Middle frontal gyrus (tissue), 1 donor: ENCODE measurements at regions not wholly inside any gene's neighbourhood (a gene's known extent, or its start where the extent isn't known, plus 50 kb on each side); places are given as distances from the start of the nearest gene placed in this dataset.
"Not testable (repeated sequence)": the region's sequence is repeated elsewhere in the genome, so short reads cannot be mapped to it uniquely, and the experiment has no call there.

Source experiments
- DNase-seq: peaks from one replicate; pipeline ENCODE4 v3.0.0-alpha.2; 2015; ENCODE audit warnings: low spot score; ENCODE audit errors: extremely low spot score

DNA sequence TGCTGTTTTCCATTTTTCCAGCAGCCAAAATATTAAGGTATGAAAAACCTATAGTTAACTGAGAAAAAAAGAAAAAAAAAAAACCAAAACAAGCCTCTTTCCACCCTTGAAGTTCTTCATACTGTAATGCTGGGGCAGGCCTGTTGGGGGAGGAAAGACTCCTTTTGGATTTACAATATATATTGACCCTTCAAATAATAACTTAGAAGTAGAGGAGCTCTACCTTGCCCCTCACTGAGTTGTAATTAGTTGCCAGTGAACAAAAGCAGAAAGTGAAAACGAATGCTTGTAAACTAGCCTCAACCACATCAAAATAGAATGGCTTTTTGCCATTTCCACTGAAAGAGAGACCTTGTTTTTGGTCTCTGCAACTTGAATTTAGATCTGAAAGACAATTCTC lies 326.6 kb downstream of the NR2F2 start:
- DNase-seq, result no peak

DNA sequence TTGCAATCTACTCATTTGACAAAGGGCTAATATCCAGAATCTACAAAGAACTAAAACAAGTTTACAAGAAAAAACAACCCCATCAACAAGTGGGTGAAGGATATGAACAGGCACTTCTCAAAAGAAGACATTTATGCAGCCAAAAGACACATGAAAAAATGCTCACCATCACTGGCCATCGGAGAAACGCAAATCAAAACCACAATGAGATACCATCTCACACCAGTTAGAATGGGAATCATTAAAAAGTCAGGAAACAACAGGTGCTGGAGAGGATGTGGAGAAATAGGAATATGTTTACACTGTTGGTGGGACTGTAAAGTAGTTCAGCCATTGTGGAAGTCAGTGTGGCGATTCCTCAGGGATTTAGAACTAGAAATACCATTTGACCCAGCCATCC lies 336.5 kb downstream of the NR2F2 start:
- not testable (repeated sequence) for DNase-seq

GRCh38 chr15:96670389-96670788 lies 339.9 kb downstream of the NR2F2 start:
- no peak for DNase-seq

DNA sequence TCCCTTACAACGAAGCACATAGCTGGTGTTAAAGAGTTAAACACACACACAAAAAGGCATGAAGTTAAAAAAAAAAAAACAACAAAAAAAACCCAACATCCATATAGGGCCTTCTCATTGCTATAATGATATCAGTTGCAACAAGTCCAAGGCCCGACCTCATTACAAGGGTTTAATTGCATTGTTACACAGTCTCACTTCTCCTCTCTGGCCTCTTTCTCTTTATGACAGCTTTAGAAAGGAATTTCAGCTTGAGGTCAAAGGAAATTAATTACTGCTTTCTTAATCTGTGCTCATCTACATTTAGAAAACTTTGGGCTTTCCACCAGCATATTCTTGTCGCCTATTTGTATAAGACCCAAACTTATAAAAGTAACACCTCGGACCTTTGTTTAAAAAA lies 342.1 kb downstream of the NR2F2 start:
- DNase-seq, result no peak

DNA sequence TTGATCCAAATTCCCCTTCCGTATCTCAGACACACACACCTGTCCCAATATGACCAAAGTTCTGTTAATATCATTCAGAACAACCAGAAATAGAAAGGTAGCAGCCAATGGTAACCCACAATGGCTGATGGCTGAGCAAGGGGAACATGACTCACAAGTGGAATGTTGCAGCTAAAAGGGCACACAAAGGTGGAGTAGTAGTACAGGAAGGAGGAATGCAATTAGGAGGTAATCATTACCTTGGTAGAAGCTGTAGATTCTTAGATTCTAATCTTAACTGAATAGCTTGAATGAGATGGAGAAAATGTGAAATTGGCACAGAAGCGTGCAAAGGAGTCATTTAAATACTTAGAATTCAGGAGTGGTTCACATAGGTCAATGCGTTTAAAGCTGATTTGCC lies 347.9 kb downstream of the NR2F2 start:
- DNase-seq, result no peak

- no peak for DNase-seq
Measured at GRCh38 chr15:96687388-96688107, 357.0 kb downstream of the NR2F2 start.

DNA sequence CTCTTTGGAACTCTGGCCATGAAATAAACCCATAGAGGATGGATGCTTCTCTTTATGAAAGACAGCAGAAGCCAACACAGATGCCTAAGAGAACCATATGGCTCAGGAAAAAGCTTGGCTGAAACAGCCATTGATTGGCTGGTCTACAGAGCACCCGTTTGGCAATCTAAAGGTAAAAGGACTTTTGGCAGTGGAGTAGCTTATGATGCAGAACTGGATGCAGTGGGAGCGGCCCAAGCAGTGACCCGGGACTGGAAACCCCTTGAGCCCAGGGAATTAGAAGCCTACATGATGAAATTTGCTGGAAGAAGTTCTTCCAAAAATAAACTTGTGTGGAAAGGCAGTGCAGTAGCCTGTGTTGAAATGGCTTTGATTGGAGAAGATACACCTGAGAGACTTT lies 360.2 kb downstream of the NR2F2 start:
- no peak for DNase-seq

GRCh38 chr15:96692826-96693225 lies 362.3 kb downstream of the NR2F2 start:
- no peak for DNase-seq

DNA sequence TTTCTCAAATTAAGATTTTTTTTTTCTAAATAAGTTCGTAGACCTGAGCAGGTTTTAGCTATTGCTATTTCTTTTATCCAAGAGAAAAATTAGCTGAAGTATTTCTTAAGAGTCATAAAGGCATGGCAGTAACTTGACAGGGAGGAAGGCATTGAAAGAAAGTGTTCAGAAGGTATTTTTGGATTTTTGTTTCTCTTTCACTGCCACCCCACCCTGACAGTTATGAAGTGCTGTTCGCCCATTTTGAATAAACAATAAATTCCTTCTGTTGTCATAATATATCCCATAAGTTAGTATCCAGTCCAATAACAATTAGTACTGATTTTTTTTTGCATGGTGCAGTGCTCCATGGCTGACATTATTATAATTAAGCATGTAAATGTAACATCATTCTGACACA lies 363.0 kb downstream of the NR2F2 start:
- no peak for DNase-seq

DNA sequence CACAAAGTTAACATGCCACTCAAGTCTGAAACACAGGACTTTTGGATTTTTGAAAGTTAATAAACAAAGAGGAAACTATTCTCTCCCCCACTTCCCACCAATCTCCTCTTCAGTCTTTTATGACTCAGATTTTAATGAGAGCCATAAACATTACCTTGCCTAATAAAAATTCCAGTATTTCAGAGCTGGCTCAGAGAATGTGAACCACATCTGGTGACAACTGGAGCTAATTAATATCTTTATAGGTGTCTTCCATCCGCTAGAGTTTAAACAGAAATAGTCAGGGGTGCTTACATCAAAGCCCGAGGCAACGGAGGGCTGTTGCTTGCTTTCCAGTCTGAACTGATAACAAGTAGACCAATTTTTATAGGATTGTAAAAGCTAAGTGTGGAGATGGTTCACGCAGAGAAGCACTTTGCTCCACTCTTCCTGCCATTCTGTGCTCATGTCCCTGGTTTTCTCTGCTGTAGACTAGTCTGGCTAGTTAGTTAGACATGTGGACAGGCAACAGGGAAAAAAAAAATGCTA lies 363.6 kb downstream of the NR2F2 start:
- no peak for DNase-seq

DNA sequence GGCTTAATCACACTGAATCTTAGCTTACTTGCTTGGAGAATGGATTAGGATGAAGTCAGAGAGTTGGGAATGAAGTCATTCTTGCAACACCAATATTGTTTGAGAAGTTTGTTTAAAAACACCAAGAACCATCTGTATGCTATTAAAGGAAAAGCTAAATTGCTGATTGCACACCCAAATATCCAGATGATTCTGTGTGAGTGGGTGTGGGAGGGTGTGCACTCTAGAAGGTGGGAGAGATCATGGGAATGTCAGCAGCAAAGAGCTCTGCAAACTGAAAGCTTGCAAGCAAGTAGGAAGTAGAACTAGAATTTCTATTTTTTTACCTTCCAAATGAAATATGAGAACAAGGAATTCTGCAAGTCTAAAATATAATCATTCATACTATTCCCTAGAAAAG lies 364.9 kb downstream of the NR2F2 start:
- no peak for DNase-seq

GRCh38 chr15:96699871-96700401 lies 369.4 kb downstream of the NR2F2 start:
- no peak for DNase-seq

DNA sequence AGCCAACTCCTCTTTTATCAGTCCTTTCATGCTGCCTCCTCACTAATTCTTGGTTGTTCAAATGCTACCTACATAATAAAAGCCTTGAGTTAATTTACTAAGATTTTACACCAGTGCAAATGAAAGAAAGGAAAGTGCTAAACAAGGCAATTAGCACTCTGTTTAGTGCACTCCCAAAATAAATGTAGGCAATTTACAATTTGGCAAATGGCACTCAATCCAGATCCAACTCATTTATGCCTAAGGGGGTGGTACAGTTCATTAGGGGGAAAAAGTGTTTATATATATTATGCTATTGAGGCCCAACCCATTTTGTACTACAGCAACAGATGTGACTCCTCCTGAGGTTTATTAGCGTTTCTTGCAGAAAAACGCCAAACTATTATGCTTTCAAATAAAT lies 370.1 kb downstream of the NR2F2 start:
- DNase-seq, result no peak

DNA sequence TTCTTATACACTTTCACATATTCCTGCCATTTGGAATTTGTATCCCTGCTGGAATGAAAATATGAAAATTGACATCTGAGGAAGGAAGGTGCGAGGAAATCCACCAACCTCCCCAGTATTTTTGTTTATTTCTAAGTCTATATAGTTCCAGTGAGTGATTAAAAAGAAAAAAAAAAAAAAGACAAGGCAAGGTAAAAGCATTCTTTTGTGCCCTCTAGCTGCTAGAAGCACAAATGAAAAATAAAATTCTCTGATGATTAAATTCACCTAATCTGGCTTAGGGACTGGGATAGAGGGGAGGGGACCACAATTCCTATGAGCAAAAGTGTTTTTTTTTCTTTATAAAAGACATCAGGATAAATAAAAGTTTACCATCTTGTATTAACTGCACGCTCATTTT lies 370.9 kb downstream of the NR2F2 start:
- no peak for DNase-seq

DNA sequence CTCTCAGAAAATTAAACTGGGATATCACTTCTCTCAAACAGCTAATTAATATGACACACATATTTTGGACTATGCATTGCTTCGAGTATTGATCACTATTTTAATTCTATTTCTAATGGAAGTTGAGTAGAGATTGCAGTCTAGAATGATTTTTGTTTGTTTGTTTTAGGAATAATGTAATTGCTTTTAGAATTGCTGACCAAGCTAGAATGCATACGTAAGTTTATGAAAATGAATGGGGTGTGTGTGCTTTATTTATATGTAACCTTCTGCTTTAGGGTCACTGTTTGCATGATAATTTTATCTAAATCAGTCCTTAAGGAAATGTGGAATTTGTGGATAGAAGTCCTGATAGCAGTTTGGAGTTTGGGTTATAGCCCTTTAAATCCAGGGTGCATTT lies 371.4 kb downstream of the NR2F2 start:
- no peak for DNase-seq

GRCh38 chr15:96702589-96702988 lies 372.1 kb downstream of the NR2F2 start:
- no peak for DNase-seq

- no peak for DNase-seq
Measured at GRCh38 chr15:96703091-96703490, 372.6 kb downstream of the NR2F2 start.

DNA sequence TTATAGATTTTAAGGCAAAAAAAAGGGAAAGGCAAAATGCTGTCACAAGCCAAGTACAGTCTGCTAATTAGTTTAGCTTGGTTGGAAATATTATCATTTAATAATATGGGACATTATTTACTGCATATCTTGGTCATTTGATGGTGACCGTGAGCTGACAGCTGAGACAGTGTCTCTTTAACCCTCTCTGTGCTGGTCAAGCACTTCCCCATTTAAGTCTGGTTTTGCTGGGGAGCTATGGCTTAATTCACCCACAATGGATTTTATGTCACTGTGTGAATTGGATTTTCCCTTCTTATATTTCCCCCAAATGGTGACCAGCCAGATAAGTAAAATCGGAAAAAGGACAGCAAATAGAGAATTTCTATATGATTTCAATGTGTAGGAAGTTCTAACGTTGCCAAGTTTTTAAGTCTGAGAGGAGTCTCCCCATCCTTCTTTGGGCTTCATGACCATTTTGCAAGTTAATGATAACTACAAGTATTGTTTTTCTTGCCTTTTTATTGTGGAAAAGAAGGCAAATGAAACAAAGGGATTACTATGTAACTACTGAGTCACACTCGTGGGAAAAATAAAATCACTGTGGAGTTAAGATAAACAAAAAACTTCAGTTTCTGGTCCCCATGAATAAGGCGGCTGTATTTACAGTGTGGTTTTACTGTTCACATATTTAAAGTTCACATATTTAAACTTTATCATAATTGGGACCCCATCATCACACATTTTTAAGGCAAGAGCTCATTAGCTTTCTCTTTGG lies 373.5 kb downstream of the NR2F2 start:
- DNase-seq, result no peak

DNA sequence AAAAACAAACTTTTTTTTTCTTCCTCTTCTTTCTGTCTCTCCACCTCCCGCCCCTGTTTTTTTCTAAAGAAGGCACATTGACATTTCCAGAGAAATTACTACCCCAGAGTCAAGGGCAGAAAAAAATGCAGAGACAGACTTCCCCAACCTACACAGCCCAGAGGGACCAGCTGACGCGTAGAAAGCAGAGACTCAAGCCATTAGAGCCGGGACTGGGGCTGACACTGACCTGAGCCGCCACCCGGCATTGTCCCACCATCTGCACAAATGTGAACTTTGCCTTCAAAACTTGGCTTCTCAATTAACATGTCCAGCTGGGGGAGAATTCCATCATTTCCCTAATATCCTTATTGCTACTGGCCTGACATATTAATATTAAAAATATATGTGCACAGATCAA lies 385.6 kb downstream of the NR2F2 start:
- no peak for DNase-seq

DNA sequence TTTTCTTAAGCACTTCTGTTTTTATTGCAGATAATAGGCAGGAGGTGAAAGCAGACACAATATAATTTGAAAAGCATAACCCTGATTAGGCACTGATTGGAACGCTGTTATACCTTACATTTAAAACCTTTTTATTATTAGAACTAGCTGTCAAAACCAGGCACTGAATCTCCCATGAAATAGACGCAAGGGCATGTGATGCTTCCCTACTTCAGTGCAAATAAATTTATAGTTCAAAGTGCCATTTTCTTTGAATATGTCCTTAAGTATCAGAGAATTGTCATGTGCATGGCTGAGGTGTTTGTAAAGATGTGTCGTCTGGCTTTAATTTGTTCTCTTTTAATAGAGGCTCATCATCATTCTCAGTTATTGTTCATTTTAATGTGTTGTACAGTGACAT lies 386.0 kb downstream of the NR2F2 start:
- DNase-seq, result no peak

GRCh38 chr15:96720251-96720650 lies 389.8 kb downstream of the NR2F2 start:
- no peak for DNase-seq

DNA sequence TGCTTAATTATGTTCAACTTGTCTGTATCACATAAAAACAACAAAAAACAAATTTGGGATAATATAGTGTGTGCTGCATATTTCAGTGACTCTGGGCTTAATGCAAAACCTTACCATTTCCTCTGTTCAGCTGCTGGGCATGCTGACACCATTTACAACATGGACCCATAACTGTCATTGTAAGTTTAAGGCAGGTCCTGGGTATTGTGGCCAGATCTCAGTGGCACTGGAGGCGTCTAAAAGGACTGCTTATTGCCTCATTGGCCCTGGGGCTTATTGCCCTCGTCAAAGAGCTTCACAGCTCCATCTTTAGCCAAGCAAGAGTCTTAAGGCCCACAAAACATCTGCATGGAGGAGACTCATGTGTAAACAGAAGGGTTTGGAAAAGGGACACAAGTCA lies 390.2 kb downstream of the NR2F2 start:
- no peak for DNase-seq

DNA sequence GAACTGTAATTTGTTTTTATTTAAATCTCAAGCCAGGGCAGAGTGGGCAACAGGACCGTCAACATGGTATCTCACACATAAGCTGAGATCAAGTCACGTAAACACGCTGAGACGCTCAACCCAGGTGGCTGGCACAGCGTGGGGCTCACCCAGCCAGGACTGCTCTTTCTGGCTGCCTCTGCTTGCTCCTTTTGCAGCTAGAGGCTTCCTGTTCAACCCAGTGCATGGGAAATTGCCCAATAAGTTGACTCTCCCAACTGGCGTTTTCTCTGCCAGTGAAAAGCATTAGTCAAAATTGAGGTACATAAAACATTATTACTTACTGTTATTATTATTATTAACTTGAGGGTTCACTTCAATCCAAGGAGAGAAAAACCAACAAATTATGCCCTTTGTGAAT lies 398.1 kb downstream of the NR2F2 start:
- DNase-seq, result no peak
